Gastrocnemius medialis (tissue), 4 donors: ENCODE measurements at regions not wholly inside any gene's neighbourhood (a gene's known extent, or its start where the extent isn't known, plus 50 kb on each side); places are given as distances from the start of the nearest gene placed in this dataset.
"Not testable (repeated sequence)": the region's sequence is repeated elsewhere in the genome, so short reads cannot be mapped to it uniquely, and the experiment has no call there.

ENCODE experiments used
- ATAC-seq, 2 donors: fragments of 150-250 bp; one replicate each; pipeline ENCODE4 v1.9.1; 2016
- DNase-seq, 2 donors: peaks; one replicate each; pipeline ENCODE4 v3.0.0-alpha.2; 2019
- H3K27ac ChIP-seq, 4 donors: fragments of 200-600 bp; sonication (generic); 1 replicate in 1 of 4; 2 replicates in 3 of 4; pipeline ENCODE4 v1.5.1; 2016 to 2018; ENCODE audit warnings: mild to moderate bottlenecking in 2 of 4, moderate library complexity in 1 of 4
- H3K27me3 ChIP-seq, 3 donors: fragments of 200-600 bp; sonication (generic) in 2 of 3; 1 replicate in 1 of 3; 2 replicates in 2 of 3; pipeline versions ENCODE4 v1.5.1 to v1.6.0; 2016 to 2019; ENCODE audit warnings: mild to moderate bottlenecking in 1 of 3, moderate library complexity in 1 of 3
- H3K36me3 ChIP-seq, 2 donors: fragments of 200-600 bp; sonication (generic) in 1 of 2; one replicate each; pipeline ENCODE4 v1.5.1; 2017 to 2018
- H3K4me1 ChIP-seq, 2 donors: fragments of 200-600 bp; sonication (generic) in 1 of 2; one replicate each; pipeline ENCODE4 v1.5.1; 2016 to 2017; ENCODE audit warnings: mild to moderate bottlenecking in 2 of 2
- H3K4me3 ChIP-seq, 4 donors: fragments of 200-600 bp; sonication (generic) in 3 of 4; 1 replicate in 1 of 4; 2 replicates in 3 of 4; pipeline ENCODE4 v1.5.1; 2016 to 2019; ENCODE audit warnings: mild to moderate bottlenecking in 2 of 4
- H3K9me3 ChIP-seq, 3 donors: fragments of 200-600 bp; sonication (generic) in 2 of 3; 1 replicate in 1 of 3; 2 replicates in 2 of 3; pipeline ENCODE4 v1.5.1; 2016 to 2019
- CTCF ChIP-seq, 5 experiments: fragments of 450-650 bp in 3 of 5; fragments of 200-600 bp in 2 of 5; sonication (generic) in 2 of 5; IDR thresholded peaks in 4 of 5; conservative IDR thresholded peaks in 1 of 5; 1 replicate in 4 of 5; 2 replicates in 1 of 5; pipeline ENCODE4 v1.5.1; 2016 to 2019; ENCODE audit warnings: antibody characterized with exemption in 5 of 5, mild to moderate bottlenecking in 3 of 5, moderate library complexity in 3 of 5
- POLR2A ChIP-seq, 2 donors: fragments of 450-650 bp; IDR thresholded peaks; one replicate each; pipeline ENCODE4 v1.6.1; 2017; ENCODE audit warnings: antibody characterized with exemption in 2 of 2, mild to moderate bottlenecking in 2 of 2, moderate library complexity in 2 of 2
- in situ Hi-C, 4 donors: fragments of 200-750 bp; cut with MboI; loops; one replicate each; pipeline versions ENCODE4 v1.15.0 to v1.8.0; 2017; ENCODE audit warnings: low sequenced_read_pairs in 4 of 4
- intact Hi-C: fragments of 100-400 bp; cut with DNase I; formaldehyde crosslinking; loops from one replicate; pipeline ENCODE4 v1.15.1; 2023; ENCODE audit warnings: low total_unique reads

GRCh38 chr12:33770652-33771051, 251.6 kb upstream of the ALG10 start:
- no peaks in the 10 kb centered on the region for H3K36me3 ChIP-seq
- DNase-seq (no peak), ATAC-seq (no peak)
- intact Hi-C loops (no loop called here), in situ Hi-C loops (no loop called here)
- H3K4me1 ChIP-seq, result no peaks in the 10 kb centered on the region
- TF ChIP-seq CTCF (IDR thresholded peaks at IDR 0.05 in 4 of 5, conservative IDR thresholded peaks at IDR 0.05 in 1 of 5), result no peak
- TF ChIP-seq POLR2A (IDR thresholded peaks at IDR 0.05), result no peak
- no peaks in the 10 kb centered on the region for H3K27me3 ChIP-seq
- no peak overlapping the region for H3K4me3 ChIP-seq
- no peaks in the 10 kb centered on the region for H3K9me3 ChIP-seq
- H3K27ac ChIP-seq, result no peak overlapping the region

DNA sequence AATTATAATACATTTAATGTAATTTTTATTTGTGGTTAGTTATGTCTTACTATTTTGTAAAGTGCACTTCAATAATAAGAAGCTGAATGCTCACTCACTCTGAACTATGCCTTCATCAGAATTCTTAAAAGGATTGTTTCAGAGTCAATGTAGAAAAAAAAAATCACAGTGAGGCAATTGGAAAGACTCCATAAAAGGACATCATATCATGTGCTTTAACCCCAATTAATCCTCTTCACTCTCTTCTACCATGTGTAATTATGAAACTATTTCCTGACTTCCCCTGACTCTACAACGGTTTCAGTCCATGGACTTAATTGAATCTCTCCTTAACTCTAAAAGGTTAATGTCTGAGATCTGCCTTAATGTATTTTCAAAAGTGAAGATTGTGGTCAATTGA, 250.4 kb upstream of the ALG10 start:
- Histone ChIP-seq H3K9me3 (no peaks in the 10 kb centered on the region), H3K27ac (no peak overlapping the region), H3K4me3 (no peak overlapping the region), H3K36me3 (no peaks in the 10 kb centered on the region), H3K27me3 (no peaks in the 10 kb centered on the region), H3K4me1 (no peaks in the 10 kb centered on the region)
- no peak for TF ChIP-seq CTCF (IDR thresholded peaks at IDR 0.05 in 4 of 5, conservative IDR thresholded peaks at IDR 0.05 in 1 of 5)
- no peak for TF ChIP-seq POLR2A (IDR thresholded peaks at IDR 0.05)
- ATAC-seq (no peak), DNase-seq (no peak)
- intact Hi-C loops, result no loop called here
- in situ Hi-C loops, result no loop called here

GRCh38 chr12:33773091-33773490, 249.2 kb upstream of the ALG10 start:
- H3K36me3 ChIP-seq, H3K27ac ChIP-seq, H3K9me3 ChIP-seq, in situ Hi-C loops, H3K4me3 ChIP-seq, H3K27me3 ChIP-seq, H3K4me1 ChIP-seq, DNase-seq, intact Hi-C loops, ATAC-seq: not testable (repeated sequence)

DNA sequence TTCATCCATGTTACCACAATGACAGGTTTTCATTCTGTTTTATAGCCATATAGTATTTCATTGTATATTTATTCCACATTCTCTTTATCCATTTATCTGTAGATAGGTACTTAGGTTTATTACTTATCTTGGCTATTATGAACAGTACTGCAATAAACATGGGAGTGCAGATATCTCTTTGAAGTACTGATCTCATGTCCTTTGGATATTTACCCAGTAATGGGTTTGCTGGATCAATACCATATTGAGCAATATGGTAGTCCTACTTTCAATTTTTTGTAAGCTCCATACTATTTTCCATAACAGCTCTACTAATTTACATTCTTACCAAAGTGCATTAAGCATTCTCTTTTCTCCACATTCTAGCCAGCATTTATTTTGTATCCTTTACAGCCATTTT, 235.8 kb upstream of the ALG10 start:
- no peaks in the 10 kb centered on the region for H3K9me3 ChIP-seq
- no peak for DNase-seq
- TF ChIP-seq CTCF (IDR thresholded peaks at IDR 0.05 in 4 of 5, conservative IDR thresholded peaks at IDR 0.05 in 1 of 5), result no peak
- TF ChIP-seq POLR2A (IDR thresholded peaks at IDR 0.05), result no peak
- intact Hi-C loops, result no loop called here
- no peaks in the 10 kb centered on the region for H3K27me3 ChIP-seq
- ATAC-seq, result no peak
- H3K27ac ChIP-seq, result no peak overlapping the region
- in situ Hi-C loops, result no loop called here
- no peaks in the 10 kb centered on the region for H3K36me3 ChIP-seq
- H3K4me1 ChIP-seq, result no peaks in the 10 kb centered on the region
- no peak overlapping the region for H3K4me3 ChIP-seq

GRCh38 chr12:33794954-33795353, 227.3 kb upstream of the ALG10 start:
- Histone ChIP-seq H3K27ac (no peak overlapping the region), H3K27me3 (no peaks in the 10 kb centered on the region), H3K36me3 (no peaks in the 10 kb centered on the region), H3K4me3 (no peak overlapping the region), H3K9me3 (no peaks in the 10 kb centered on the region), H3K4me1 (no peaks in the 10 kb centered on the region)
- DNase-seq (no peak), ATAC-seq (no peak)
- TF ChIP-seq CTCF (IDR thresholded peaks at IDR 0.05 in 4 of 5, conservative IDR thresholded peaks at IDR 0.05 in 1 of 5) (no peak), POLR2A (IDR thresholded peaks at IDR 0.05) (no peak)
- intact Hi-C loops, result no loop called here
- in situ Hi-C loops, result no loop called here
